Astrocyte of the spinal cord (primary cell): ENCODE measurements at regions not wholly inside any gene's neighbourhood (a gene's known extent, or its start where the extent isn't known, plus 50 kb on each side); places are given as distances from the start of the nearest gene placed in this dataset.

Experiments used
- DNase-seq: peaks from one replicate; pipeline ENCODE4 v3.0.0; 2011; ENCODE audit warnings: low read depth, low spot score
- H3K4me3 ChIP-seq: 2 replicates; pipeline ENCODE4 v1.5.1; 2011; ENCODE audit warnings: low read depth, mild to moderate bottlenecking, low read length, moderate library complexity
- CTCF ChIP-seq: IDR thresholded peaks from 2 replicates; pipeline ENCODE4 v1.5.1; 2012; ENCODE audit warnings: low read depth, mild to moderate bottlenecking, low read length, inconsistent platforms
- in situ Hi-C: cut with HindIII; loops from 2 replicates; pipeline ENCODE4 v1.10.0; 2017; ENCODE audit warnings: low sequenced_read_pairs

DNA sequence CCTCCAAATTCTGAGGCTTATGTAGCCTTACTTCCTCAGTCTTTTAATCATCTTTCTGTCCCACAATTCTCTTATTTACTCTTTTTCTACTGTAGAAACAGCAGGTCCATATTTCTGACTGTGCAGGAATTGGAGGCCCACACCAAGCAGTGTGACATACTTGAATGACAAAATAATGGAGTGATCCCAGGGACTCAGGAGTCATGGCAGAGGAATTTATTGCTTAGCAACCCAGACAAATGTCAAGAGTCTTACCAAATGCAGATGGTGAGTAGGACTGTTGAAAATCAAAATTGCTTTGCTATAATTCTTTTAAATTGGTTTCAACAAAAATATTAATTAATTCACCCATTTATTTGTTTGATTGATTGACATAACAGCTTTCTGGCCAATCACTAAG, 59.9 kb downstream of the HTR1B start:
- TF ChIP-seq CTCF = no peak

DNA sequence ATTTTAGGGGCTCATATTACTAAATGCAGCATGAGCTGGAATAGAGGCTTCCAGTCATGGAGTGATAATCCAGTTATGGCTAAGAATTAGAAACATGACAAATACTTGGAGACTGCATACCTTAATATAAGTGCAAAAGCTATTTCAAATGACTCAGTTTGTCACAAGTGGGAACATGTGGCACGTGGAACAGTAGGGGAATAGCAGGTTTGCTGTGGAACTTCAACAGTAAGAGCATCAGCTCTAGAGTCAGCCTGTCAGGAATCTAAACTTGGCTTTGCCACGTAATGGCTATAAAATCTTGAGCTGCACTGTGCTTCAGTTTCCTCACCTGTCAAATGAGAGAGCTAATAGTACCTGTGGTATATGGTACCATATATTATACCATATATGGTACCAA, 62.1 kb downstream of the HTR1B start:
- in situ Hi-C loops = no loop called here
- DNase-seq = no peak
- TF ChIP-seq CTCF = no peak
- H3K4me3 ChIP-seq = no peak overlapping the region

More for the DNA sequence above, 59.9 kb downstream of the HTR1B start:
- no peak overlapping the region for H3K4me3 ChIP-seq
- no peak for DNase-seq
- in situ Hi-C loops = no loop called here

GRCh38 chr6:77397561-77397960, 65.7 kb downstream of the HTR1B start:
- no peak for TF ChIP-seq CTCF
- no peak for DNase-seq
- H3K4me3 ChIP-seq = no peak overlapping the region
- in situ Hi-C loops = no loop called here

DNA sequence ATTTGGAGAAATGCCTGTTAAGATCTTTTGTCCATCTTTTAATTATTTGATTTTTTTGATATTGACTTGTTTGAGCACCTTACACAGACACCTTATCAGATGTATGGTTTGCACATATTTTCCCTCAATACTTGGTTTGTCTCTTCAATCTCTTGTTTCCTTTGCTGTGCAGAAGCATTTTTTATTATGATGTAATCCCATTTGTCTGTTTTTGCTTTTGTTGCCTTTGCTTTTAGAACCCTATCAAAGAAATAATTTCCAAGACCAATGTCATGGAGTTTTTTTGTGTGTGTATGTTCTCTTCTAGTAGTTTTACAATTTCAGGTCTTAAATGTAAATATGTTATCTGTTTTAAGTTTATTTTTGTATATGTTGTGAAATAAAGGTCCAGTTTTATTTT, 73.9 kb downstream of the HTR1B start:
- in situ Hi-C loops = no loop called here
- no peak for TF ChIP-seq CTCF
- no peak overlapping the region for H3K4me3 ChIP-seq
- DNase-seq = no peak

DNA sequence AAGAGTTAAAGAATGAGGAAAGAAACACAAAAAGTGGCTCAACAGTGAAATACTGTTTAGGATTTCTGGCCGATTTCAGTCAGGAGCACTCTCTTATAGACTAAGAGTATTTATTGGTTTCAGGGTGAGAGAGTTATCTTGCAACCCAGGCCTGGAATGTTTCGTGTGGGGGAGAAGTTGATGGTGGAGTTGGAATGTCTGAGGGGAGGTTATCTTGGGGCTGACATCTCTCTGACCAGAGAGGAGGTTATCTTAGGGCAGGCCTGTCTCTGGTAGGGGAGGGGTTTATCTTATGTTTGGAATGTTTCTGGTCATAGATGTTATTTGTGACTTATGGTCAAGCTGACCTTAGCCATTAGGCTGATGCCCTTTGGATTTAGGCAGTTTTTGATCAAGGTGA, 80.3 kb downstream of the HTR1B start:
- no peak overlapping the region for H3K4me3 ChIP-seq
- no peak for TF ChIP-seq CTCF
- in situ Hi-C loops = no loop called here
- no peak for DNase-seq

DNA sequence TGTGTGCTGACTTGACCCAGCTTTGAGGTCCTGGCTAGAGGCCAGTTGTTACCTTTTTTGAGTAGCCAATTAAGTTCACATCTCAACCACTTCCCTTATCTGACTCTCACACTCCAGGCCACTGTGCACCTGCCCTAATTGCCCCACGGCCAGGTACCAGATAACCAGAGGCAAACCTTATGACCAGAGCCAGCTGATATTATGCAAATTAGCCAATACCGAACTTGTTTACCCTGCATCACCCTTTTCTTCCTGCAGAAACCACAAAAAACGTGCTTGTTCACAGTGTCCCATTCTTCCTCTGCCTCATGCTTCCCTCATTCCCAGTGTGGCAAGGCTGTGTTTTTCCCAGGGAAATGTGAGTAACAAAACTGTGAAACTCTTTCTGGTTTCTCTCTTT, 89.3 kb downstream of the HTR1B start:
- H3K4me3 ChIP-seq = no peak overlapping the region
- no peak for DNase-seq
- no peak for TF ChIP-seq CTCF
- in situ Hi-C loops = no loop called here

- in situ Hi-C loops = no loop called here
- H3K4me3 ChIP-seq = no peak overlapping the region
- TF ChIP-seq CTCF = no peak
- DNase-seq = no peak
Measured at GRCh38 chr6:77371748-77372147, 91.5 kb downstream of the HTR1B start.
